HG03103 (cell line): ENCODE measurements at regions not wholly inside any gene's neighbourhood (a gene's known extent, or its start where the extent isn't known, plus 50 kb on each side); places are given as distances from the start of the nearest gene placed in this dataset.
"Not testable (repeated sequence)": the region's sequence is repeated elsewhere in the genome, so short reads cannot be mapped to it uniquely, and the experiment has no call there.

ENCODE experiments used
- ATAC-seq: cut with Tn5 transposase; IDR thresholded peaks from one replicate; pipeline ENCODE4 v1.9.1; 2021; ENCODE audit warnings: low read depth; ENCODE audit not compliant: unreplicated experiment

DNA sequence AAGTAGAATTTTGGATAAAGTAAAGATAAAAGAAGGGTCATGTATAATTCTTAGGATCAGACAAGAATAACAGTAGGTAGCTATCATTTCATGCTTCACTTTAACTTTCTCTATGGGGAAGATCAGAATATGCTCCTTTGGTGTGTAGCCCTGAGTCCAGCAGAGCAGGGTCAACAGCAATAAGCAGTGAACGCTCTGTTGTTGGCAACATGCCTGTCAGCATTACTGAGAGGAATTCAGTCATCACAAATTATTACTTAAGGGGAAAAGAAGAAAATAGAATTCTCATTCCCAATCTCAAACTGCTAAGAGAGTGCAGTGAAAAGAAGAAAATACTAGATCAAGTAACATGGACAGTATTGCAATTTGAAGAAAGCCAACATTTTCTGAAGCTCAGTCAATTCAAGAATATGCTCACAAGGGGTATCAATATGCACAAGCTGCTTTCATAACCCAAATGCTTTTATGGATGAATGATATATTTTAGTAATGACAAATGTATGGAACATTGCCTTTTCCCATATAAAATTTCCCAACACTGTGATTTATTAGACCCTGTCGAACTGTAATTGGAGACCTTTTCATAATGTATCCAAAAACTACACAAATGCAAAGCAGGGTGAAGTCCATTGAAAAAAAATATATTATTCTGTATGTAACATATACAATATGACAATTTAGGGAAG, 1359.4 kb downstream of the EFNA5 start:
- ATAC-seq = no peak

DNA sequence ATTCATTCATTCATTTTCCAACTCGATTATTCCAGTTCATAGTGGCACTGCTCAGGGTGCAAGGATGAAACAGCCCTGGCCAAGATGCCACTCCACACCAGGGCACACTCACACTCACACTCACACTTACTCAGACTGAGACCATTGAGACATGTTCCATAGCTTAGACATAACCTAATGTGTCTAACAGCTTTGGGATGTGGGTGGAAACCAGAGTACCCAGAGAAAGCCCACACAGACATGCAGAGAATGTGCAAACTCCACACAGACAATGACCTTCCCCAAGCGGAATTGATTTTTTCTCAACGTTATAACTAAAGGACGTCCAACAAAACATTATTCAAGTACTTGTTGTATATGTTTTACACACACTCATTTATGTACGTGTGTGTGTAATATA, 1363.5 kb downstream of the EFNA5 start:
- ATAC-seq = no peak

DNA sequence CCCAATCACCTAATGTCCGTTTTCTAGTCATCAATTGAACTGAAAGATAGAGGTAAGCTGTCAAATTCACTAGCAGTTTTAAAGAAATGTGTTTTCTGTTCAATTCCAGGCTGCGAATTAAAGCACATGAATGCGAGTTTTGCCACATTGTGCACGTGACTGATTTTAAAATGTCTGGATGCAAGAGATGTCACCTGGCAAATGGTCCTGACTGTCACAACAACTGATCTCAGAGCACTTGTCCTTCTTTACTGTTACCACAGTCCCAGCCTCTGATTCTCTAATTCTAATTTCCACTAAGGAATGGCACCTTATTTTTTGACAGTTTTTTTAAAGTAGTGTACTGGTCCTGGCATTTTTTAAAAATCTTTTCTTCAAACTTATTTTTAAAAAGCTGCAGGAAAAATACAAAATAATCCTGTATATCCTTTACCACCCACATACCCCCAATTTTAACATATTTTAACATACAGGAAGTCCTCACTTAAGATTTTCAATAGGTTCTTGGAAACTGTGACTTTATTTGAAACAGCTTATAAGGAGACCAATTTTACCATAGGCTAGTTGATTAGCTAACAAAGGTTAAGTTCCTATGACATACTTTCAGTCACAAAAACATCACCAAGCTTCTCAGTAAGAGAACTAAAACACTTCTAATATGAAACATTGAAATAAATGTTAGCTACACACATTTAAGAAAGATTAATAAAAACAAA, 1364.3 kb downstream of the EFNA5 start:
- no peak for ATAC-seq

DNA sequence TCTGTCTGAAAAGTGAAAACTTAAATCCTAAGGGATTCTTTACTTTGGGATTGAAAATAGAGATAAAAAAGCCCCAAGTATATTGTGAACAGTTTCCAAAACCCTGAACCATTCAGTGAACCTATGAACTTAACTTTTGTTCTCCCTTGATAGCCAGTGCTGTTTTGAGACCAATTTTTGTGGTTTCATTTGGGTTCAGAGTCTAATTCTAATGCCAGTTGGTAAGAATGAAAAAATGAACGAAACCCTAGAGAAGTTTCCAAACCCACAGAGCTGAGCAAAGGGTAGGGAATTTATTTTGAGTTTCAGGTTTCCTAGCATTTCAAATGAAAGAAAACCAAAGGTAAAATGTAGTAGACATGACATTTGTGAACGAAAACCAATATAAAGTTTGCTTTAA, 1366.8 kb downstream of the EFNA5 start:
- no peak for ATAC-seq

GRCh38 chr5:106292654-106293053, 1378.1 kb downstream of the EFNA5 start:
- no peak for ATAC-seq

DNA sequence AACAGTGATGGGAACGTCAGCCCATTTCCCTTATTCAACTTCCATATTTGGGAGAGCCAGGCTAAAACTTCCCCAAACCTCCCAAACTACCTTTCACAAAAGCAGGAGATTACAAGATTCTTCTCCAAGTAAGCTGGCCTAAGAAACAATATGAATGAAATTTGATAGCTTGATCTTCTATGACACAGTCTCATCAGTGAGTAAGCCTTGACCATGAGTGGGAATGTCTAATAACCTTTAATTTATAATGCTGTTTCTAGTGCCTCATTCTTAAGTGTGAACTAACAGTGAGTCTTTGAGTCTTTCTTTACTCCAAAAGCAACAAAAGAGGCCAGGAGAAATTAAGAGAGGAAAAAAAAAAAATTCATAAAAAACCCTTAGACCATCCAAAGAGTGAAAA, 1379.9 kb downstream of the EFNA5 start:
- ATAC-seq = no peak

GRCh38 chr5:106288979-106289378, 1381.8 kb downstream of the EFNA5 start:
- ATAC-seq = no peak

DNA sequence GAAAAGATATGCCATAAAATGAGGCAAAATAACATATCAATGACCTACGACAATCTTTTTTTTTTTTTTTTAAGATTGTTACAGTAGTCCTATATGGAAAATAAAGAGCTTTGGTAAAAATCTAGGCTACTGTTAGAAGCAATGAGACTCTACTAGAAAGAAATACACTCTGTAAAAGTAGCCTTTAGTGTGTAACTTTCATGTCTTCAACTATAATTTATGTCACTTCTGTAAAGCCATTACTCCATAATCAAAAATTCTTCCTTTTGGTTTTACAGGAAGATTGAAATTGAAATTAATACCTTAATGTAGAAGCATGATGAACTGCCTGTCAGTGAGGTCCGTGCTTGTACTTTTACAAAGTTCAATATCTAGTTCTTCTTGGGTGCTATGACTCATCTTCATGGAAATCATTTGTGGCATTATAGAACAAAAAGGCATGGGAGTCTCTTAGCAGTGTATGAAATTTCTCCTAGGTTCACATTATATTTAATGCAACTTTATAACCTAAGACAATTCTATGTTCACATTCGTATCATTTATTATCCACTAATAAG, 1393.1 kb downstream of the EFNA5 start:
- ATAC-seq = no peak

- no peak for ATAC-seq
Measured at GRCh38 chr5:106269252-106269843, 1401.4 kb downstream of the EFNA5 start.

DNA sequence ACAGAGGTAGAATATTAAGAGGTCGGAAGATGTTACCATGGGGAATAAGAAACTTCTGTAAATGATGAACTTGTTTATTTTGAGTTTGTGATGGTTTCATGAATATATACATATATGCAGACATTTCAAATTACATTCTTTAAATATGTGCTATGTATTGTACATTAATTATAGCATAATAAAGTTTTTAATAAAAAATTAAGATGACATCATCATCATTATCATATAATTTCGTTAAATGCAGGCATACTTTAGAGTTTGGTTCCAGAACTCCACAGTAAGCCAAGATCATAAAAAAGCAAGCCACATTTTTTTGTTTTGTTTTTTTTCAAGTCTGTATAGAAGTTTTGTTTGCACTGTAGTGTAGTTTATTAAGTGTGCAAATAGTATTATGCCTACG, 1403.5 kb downstream of the EFNA5 start:
- no peak for ATAC-seq

DNA sequence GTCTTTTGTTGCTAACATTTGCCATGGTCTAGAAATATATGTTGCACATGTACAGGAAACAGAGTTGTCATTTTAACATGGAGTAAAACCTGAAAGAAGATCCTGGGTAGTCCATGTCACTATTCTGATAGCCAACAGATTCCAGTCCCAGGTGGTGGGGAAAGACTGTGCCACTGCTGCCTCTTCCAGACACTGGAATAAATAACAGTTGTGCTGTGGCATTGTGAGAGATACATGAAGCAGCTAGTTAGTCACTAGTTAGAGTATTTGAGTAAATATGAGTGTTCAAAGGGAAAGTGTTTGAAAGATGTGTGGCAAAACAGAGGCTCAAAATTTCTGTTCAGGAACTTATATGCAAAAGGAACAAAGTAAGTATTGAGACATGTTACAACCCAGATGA, 1408.3 kb downstream of the EFNA5 start:
- no peak for ATAC-seq

- not testable (repeated sequence) for ATAC-seq
Measured at GRCh38 chr5:106259431-106260090, 1411.2 kb downstream of the EFNA5 start.

- ATAC-seq = no peak
Measured at GRCh38 chr5:106258591-106259125, 1412.1 kb downstream of the EFNA5 start.

GRCh38 chr5:106254784-106255183, 1416.0 kb downstream of the EFNA5 start:
- ATAC-seq = no peak

- not testable (repeated sequence) for ATAC-seq
Measured at GRCh38 chr5:106246044-106246745, 1424.5 kb downstream of the EFNA5 start.

DNA sequence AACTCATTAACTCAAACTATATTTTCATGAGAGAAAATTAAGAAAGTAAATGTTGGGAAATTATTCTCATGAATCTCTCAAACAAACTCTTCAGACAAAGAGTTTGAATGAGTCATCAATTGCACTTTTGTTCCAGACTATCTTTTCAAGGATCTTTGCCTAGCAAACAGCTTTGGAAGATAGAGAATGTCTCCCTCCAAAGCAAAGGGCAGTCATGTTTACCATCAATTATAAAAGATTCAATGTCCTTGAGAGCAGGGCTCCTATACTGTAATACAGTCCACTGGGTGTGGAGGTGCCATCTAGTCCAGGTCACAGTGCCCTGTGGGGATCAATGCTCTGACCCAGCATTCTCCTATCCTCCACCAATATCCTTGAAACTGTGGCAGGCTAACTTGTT, 1429.3 kb downstream of the EFNA5 start:
- ATAC-seq = no peak

DNA sequence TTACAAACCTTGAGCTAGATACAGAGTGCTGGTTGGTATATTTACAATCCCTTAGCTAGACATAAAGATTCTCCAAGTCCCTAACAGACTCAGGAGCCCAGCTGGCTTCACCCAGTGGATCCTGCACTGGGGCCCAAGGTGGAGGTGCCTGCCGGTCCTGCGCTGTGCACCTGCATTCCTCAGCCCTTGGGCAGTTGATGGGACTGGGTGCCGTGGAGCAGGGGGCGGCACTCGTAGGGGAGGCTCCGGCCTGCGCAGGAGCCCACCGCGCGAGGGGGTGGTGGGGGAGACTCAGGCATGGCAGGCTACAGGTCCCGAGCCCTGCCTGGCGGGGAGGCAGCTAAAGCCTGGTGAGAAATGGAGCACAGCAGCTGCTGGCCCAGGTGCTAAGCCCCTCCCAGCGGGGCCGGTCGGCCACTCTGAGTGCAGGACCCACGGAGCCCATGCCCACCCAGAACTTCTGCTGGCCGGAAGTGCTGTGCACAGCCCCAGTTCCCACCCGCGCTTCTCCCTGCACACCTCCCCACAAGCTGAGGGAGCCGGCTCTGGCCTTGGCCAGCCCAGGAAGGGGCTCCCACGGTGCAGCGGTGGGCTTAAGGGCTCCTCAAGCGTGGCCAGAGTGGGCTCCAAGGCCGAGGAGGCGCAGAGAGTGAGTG, 1464.7 kb downstream of the EFNA5 start:
- ATAC-seq = no peak

- no peak for ATAC-seq
Measured at GRCh38 chr5:106202035-106202434, 1468.7 kb downstream of the EFNA5 start.

- ATAC-seq = no peak
Measured at GRCh38 chr5:106200971-106201370, 1469.8 kb downstream of the EFNA5 start.
